Panc1 (cell line): ENCODE measurements at regions not wholly inside any gene's neighbourhood (a gene's known extent, or its start where the extent isn't known, plus 50 kb on each side); places are given as distances from the start of the nearest gene placed in this dataset.

Source experiments
- ATAC-seq: fragments of 200-7000 bp; cut with Tn5 transposase; 2 replicates; pipeline ENCODE4 v1.9.1; 2020; ENCODE audit warnings: mild to moderate bottlenecking, moderate library complexity
- BruUV-seq: library from RNA; stranded (reverse); fragments of 400-500 nt; replicated peaks from 2 replicates; lab custom pipeline; 2021; lab: Mats Ljungman, UMichigan
- CTCF ChIA-PET: fragments of 300-600 bp; sonication (Branson Sonifier 250); formaldehyde crosslinking; loops from one replicate; lab custom pipeline; 2022; ENCODE audit warnings: antibody characterized with exemption; lab: Charles Lee
- POLR2A ChIA-PET: fragments of 300-600 bp; sonication (Branson Sonifier 250); formaldehyde crosslinking; loops from one replicate; lab custom pipeline; 2022; ENCODE audit warnings: antibody characterized with exemption; lab: Charles Lee
- DNase-seq: peaks from one replicate; pipeline ENCODE4 v3.0.0-alpha.2; 2010; ENCODE audit warnings: low read depth, low spot score
- H3K27ac ChIP-seq: 2 replicates; pipeline ENCODE4 v1.5.1; 2011; ENCODE audit warnings: mild to moderate bottlenecking, low read length, inconsistent platforms
- H3K27me3 ChIP-seq: fragments of 200-500 bp; sonication (Bioruptor generic); 2 replicates; pipeline ENCODE4 v1.6.0; 2014; ENCODE audit warnings: low read length, inconsistent platforms; ENCODE audit not compliant: control insufficient read depth, insufficient read depth
- H3K36me3 ChIP-seq: fragments of 200-500 bp; sonication (Bioruptor generic); 2 replicates; pipeline ENCODE4 v1.5.1; 2014; ENCODE audit warnings: inconsistent platforms, mild to moderate bottlenecking, low read length, moderate library complexity; ENCODE audit not compliant: control insufficient read depth, insufficient read depth
- H3K4me1 ChIP-seq: 2 replicates; pipeline ENCODE4 v1.5.1; 2011; ENCODE audit warnings: inconsistent platforms, mild to moderate bottlenecking, low read length, moderate library complexity; ENCODE audit not compliant: control insufficient read depth, insufficient read depth
- H3K4me3 ChIP-seq, 2 experiments: 2 replicates each; pipeline ENCODE4 v1.5.1; 2011 to 2012; ENCODE audit warnings: low read depth in 2 of 2, low read length in 2 of 2, mild to moderate bottlenecking in 2 of 2, inconsistent platforms in 1 of 2, moderate library complexity in 1 of 2
- H3K9me3 ChIP-seq: fragments of 200-500 bp; sonication (Bioruptor generic); 2 replicates; pipeline ENCODE4 v1.5.1; 2014; ENCODE audit warnings: low read depth, mild to moderate bottlenecking, inconsistent platforms, low read length, moderate library complexity; ENCODE audit not compliant: control insufficient read depth, insufficient read depth
- POLR2AphosphoS5 ChIP-seq: IDR thresholded peaks from 2 replicates; pipeline ENCODE4 v1.6.1; 2012; ENCODE audit warnings: mild to moderate bottlenecking, low read depth, low read length, moderate library complexity
- REST ChIP-seq, 2 experiments: IDR thresholded peaks; 2 replicates each; pipeline ENCODE4 v1.6.1; 2011 to 2012; ENCODE audit warnings: low read depth in 2 of 2, control low read depth in 1 of 2, low read length in 1 of 2, mild to moderate bottlenecking in 1 of 2, moderate library complexity in 1 of 2; ENCODE audit not compliant: insufficient read depth in 1 of 2
- SIN3A ChIP-seq: IDR thresholded peaks from 2 replicates; pipeline ENCODE4 v1.6.1; 2012; ENCODE audit warnings: low read depth, mild to moderate bottlenecking, low read length, moderate library complexity, borderline replicate concordance; ENCODE audit not compliant: insufficient read depth
- TCF7L2 ChIP-seq: IDR thresholded peaks from 2 replicates; pipeline ENCODE4 v1.6.1; 2011; ENCODE audit warnings: mild to moderate bottlenecking, low read depth, low read length, inconsistent platforms
- in situ Hi-C: cut with HindIII; loops from 2 replicates; pipeline ENCODE4 v1.10.0; 2016; ENCODE audit warnings: low sequenced_read_pairs, low pct_unique_long_range_greater_than_20kb
- intact Hi-C: fragments of 100-400 bp; cut with micrococcal nuclease; formaldehyde crosslinking; loops from one replicate; pipeline ENCODE4 v1.10.0; 2022; ENCODE audit not compliant: unreplicated experiment
- TF ChIP-seq, protein P1 (sequence below): fragments of 450-650 bp; IDR thresholded peaks from 2 replicates; pipeline ENCODE4 v1.5.1; 2017; ENCODE audit warnings: mild to moderate bottlenecking

GRCh38 chr18:51522338-51522737 is 324.9 kb upstream of the MEX3C start:
- Histone ChIP-seq H3K27me3 (no peaks in the 10 kb centered on the region), H3K27ac (no peak overlapping the region), H3K4me3 (no peak overlapping the region), H3K9me3 (no peaks in the 10 kb centered on the region), H3K36me3 (no peaks in the 10 kb centered on the region), H3K4me1 (no peaks in the 10 kb centered on the region)
- POLR2A ChIA-PET = no interaction called here
- CTCF ChIA-PET = no interaction called here
- in situ Hi-C loops (no loop called here), intact Hi-C loops (no loop called here)
- DNase-seq (no peak), ATAC-seq (no peak)
- TF ChIP-seq, protein P1, sequence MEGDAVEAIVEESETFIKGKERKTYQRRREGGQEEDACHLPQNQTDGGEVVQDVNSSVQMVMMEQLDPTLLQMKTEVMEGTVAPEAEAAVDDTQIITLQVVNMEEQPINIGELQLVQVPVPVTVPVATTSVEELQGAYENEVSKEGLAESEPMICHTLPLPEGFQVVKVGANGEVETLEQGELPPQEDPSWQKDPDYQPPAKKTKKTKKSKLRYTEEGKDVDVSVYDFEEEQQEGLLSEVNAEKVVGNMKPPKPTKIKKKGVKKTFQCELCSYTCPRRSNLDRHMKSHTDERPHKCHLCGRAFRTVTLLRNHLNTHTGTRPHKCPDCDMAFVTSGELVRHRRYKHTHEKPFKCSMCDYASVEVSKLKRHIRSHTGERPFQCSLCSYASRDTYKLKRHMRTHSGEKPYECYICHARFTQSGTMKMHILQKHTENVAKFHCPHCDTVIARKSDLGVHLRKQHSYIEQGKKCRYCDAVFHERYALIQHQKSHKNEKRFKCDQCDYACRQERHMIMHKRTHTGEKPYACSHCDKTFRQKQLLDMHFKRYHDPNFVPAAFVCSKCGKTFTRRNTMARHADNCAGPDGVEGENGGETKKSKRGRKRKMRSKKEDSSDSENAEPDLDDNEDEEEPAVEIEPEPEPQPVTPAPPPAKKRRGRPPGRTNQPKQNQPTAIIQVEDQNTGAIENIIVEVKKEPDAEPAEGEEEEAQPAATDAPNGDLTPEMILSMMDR = no peak
- no peak for TF ChIP-seq SIN3A
- no peak for TF ChIP-seq TCF7L2
- TF ChIP-seq POLR2AphosphoS5 = no peak
- no peak for TF ChIP-seq REST (IDR thresholded peaks at IDR 0.05; ENCODE audit: insufficient read depth in 1 of 2, low read depth in 2 of 2, low read length in 1 of 2)
- no TSS peak for BruUV-seq

GRCh38 chr18:51522821-51523220 is 325.3 kb upstream of the MEX3C start:
- DNase-seq (no peak), ATAC-seq (no peak)
- Histone ChIP-seq H3K9me3 (no peaks in the 10 kb centered on the region), H3K4me3 (no peak overlapping the region), H3K27me3 (no peaks in the 10 kb centered on the region), H3K27ac (no peak overlapping the region), H3K36me3 (no peaks in the 10 kb centered on the region), H3K4me1 (no peaks in the 10 kb centered on the region)
- BruUV-seq = no TSS peak
- POLR2A ChIA-PET = no interaction called here
- TF ChIP-seq SIN3A (no peak), POLR2AphosphoS5 (no peak), TCF7L2 (no peak)
- TF ChIP-seq, protein P1 = no peak
- in situ Hi-C loops = no loop called here
- intact Hi-C loops = no loop called here
- CTCF ChIA-PET = no interaction called here
